HFF-Myc (cell line): ENCODE measurements at regions not wholly inside any gene's neighbourhood (a gene's known extent, or its start where the extent isn't known, plus 50 kb on each side); places are given as distances from the start of the nearest gene placed in this dataset.

Experiments
- DNase-seq: peaks from one replicate; pipeline ENCODE4 v3.0.0-alpha.2; 2011; ENCODE audit warnings: low read depth; ENCODE audit errors: extremely low read depth
- H3K4me3 ChIP-seq: replicated peaks from 2 replicates; pipeline ENCODE4 v1.5.1; 2011; ENCODE audit warnings: low read depth, mild to moderate bottlenecking, control low read depth, low read length
- CTCF ChIP-seq: IDR thresholded peaks from 2 replicates; pipeline ENCODE4 v1.5.1; 2012; ENCODE audit warnings: mild to moderate bottlenecking, low read depth, low read length, control low read depth; ENCODE audit errors: missing control alignments

- H3K4me3 ChIP-seq = no peak overlapping the region
- TF ChIP-seq CTCF = no peak
- DNase-seq = no peak
Measured at GRCh38 chr11:11748706-11749365, 92.9 kb upstream of the USP47 start.

GRCh38 chr11:11747570-11747969 is 94.2 kb upstream of the USP47 start:
- TF ChIP-seq CTCF = no peak
- H3K4me3 ChIP-seq = no peak overlapping the region
- DNase-seq = no peak

- H3K4me3 ChIP-seq = no peak overlapping the region
- no peak for DNase-seq
- no peak for TF ChIP-seq CTCF
Measured at GRCh38 chr11:11746449-11746848, 95.3 kb upstream of the USP47 start.

- no peak for TF ChIP-seq CTCF
- H3K4me3 ChIP-seq = no peak overlapping the region
- no peak for DNase-seq
Measured at GRCh38 chr11:11743216-11743615, 98.6 kb upstream of the USP47 start.

- DNase-seq = no peak
- TF ChIP-seq CTCF = no peak
- no peak overlapping the region for H3K4me3 ChIP-seq
Measured at GRCh38 chr11:11742486-11742885, 99.3 kb upstream of the USP47 start.

- no peak for DNase-seq
- no peak overlapping the region for H3K4me3 ChIP-seq
- no peak for TF ChIP-seq CTCF
Measured at GRCh38 chr11:11740836-11741235, 100.9 kb upstream of the USP47 start.
